GM23338 (cell line): ENCODE measurements at regions not wholly inside any gene's neighbourhood (a gene's known extent, or its start where the extent isn't known, plus 50 kb on each side); places are given as distances from the start of the nearest gene placed in this dataset.

Source experiments
- ATAC-seq: fragments of 200-7000 bp; cut with Tn5 transposase; 3 replicates; pipeline ENCODE4 v1.9.1; 2020
- DNase-seq: peaks from one replicate; pipeline ENCODE4 v3.0.0-alpha.2; 2015; ENCODE audit warnings: low spot score
- H2AFZ ChIP-seq: fragments of 200-600 bp; sonication (generic); 2 replicates; pipeline ENCODE4 v1.8.0; 2016; ENCODE audit warnings: antibody characterized with exemption, mild to moderate bottlenecking, moderate library complexity
- H3F3A ChIP-seq: fragments of 200-600 bp; sonication (generic); replicated peaks from 2 replicates; pipeline ENCODE4 v1.8.0; 2017; ENCODE audit warnings: antibody characterized with exemption, mixed run types, low read depth
- H3K27ac ChIP-seq: fragments of 200-600 bp; sonication (generic); 2 replicates; pipeline ENCODE4 v1.6.1; 2016; ENCODE audit warnings: low read depth
- H3K27me3 ChIP-seq: fragments of 200-600 bp; sonication (generic); 2 replicates; pipeline ENCODE4 v1.8.0; 2016; ENCODE audit warnings: mild to moderate bottlenecking, mixed run types, moderate library complexity; ENCODE audit not compliant: insufficient read depth
- H3K36me3 ChIP-seq: fragments of 200-600 bp; sonication (generic); 2 replicates; pipeline ENCODE4 v1.8.0; 2016; ENCODE audit warnings: mild to moderate bottlenecking; ENCODE audit not compliant: insufficient read depth
- H3K4me1 ChIP-seq: fragments of 200-600 bp; sonication (generic); 2 replicates; pipeline ENCODE4 v1.8.0; 2016; ENCODE audit warnings: mild to moderate bottlenecking, moderate library complexity; ENCODE audit not compliant: insufficient read depth
- H3K4me2 ChIP-seq: fragments of 200-600 bp; sonication (generic); 2 replicates; pipeline ENCODE4 v1.7.1; 2017; ENCODE audit warnings: mixed run types
- H3K4me3 ChIP-seq: fragments of 200-600 bp; sonication (generic); 2 replicates; pipeline ENCODE4 v1.6.1; 2016; ENCODE audit warnings: mixed run types
- H3K79me2 ChIP-seq: fragments of 200-600 bp; sonication (generic); replicated peaks from 2 replicates; pipeline ENCODE4 v1.8.0; 2017; ENCODE audit warnings: mild to moderate bottlenecking; ENCODE audit not compliant: insufficient read depth
- H3K9me2 ChIP-seq: fragments of 200-600 bp; sonication (generic); 2 replicates; pipeline ENCODE4 v1.8.0; 2017; ENCODE audit not compliant: insufficient read depth
- H4K20me1 ChIP-seq: fragments of 200-600 bp; sonication (generic); replicated peaks from 2 replicates; pipeline ENCODE4 v1.8.0; 2017; ENCODE audit warnings: mild to moderate bottlenecking; ENCODE audit not compliant: insufficient read depth
- H3K27ac Mint-ChIP-seq: 2 replicates; pipeline ENCODE4 v1.8.0; 2020; ENCODE audit warnings: inconsistent platforms, mild to moderate bottlenecking, moderate library complexity, mixed read lengths
- H3K27me3 Mint-ChIP-seq: 3 replicates; pipeline ENCODE4 v1.8.0; 2022; ENCODE audit warnings: low read depth, mild to moderate bottlenecking, moderate library complexity, mixed read lengths, inconsistent platforms; ENCODE audit not compliant: insufficient read depth, poor library complexity
- H3K36me3 Mint-ChIP-seq: 3 replicates; pipeline ENCODE4 v1.8.0; 2021; ENCODE audit warnings: low read depth, mild to moderate bottlenecking, inconsistent platforms, moderate library complexity, mixed read lengths
- H3K4me1 Mint-ChIP-seq: 3 replicates; pipeline ENCODE4 v1.8.0; 2020; ENCODE audit warnings: mild to moderate bottlenecking, inconsistent platforms, mixed read lengths
- H3K4me3 Mint-ChIP-seq: 3 replicates; pipeline ENCODE4 v1.8.0; 2021; ENCODE audit warnings: moderate library complexity, mild to moderate bottlenecking, inconsistent platforms, mixed read lengths
- H3K9me3 Mint-ChIP-seq: 3 replicates; pipeline ENCODE4 v1.8.0; 2020; ENCODE audit warnings: moderate library complexity, mild to moderate bottlenecking, inconsistent platforms, mixed read lengths
- CREB1 ChIP-seq: fragments of 250-450 bp; sonication (Bioruptor Pico); IDR thresholded peaks from 2 replicates; pipeline ENCODE4 v1.5.0; 2020; ENCODE audit warnings: low read depth, mild to moderate bottlenecking, moderate library complexity
- CTCF ChIP-seq, 2 experiments: fragments of 200-600 bp in 1 of 2; sonication (generic) in 1 of 2; conservative IDR thresholded peaks; 2 replicates each; pipeline versions ENCODE4 v1.5.1 to v1.6.1; 2016 to 2017; ENCODE audit warnings: antibody characterized with exemption in 2 of 2, low read depth in 2 of 2, mild to moderate bottlenecking in 2 of 2, moderate library complexity in 1 of 2
- ETS1 ChIP-seq: IDR thresholded peaks from 2 replicates; pipeline ENCODE4 v1.6.1; 2016; ENCODE audit warnings: antibody characterized with exemption
- EZH2 ChIP-seq: fragments of 200-600 bp; sonication (generic); IDR thresholded peaks from one replicate; pipeline ENCODE4 v1.8.0; 2017; ENCODE audit warnings: antibody characterized with exemption, mild to moderate bottlenecking, low read depth; ENCODE audit not compliant: unreplicated experiment
- EZH2phosphoT487 ChIP-seq: fragments of 200-600 bp; sonication (generic); IDR thresholded peaks from one replicate; pipeline ENCODE4 v1.8.1; 2018; ENCODE audit warnings: antibody characterized with exemption; ENCODE audit not compliant: unreplicated experiment
- JUNB ChIP-seq: IDR thresholded peaks from one replicate; pipeline ENCODE4 v1.6.1; 2016; ENCODE audit warnings: antibody characterized with exemption; ENCODE audit not compliant: unreplicated experiment
- NANOG ChIP-seq: IDR thresholded peaks from 2 replicates; pipeline ENCODE4 v1.6.1; 2016; ENCODE audit warnings: antibody characterized with exemption, borderline replicate concordance
- POLR2AphosphoS5 ChIP-seq: IDR thresholded peaks from 2 replicates; pipeline ENCODE4 v1.6.1; 2016; ENCODE audit warnings: antibody characterized with exemption, low read depth
- REST ChIP-seq: IDR thresholded peaks from one replicate; pipeline ENCODE4 v1.6.1; 2018; ENCODE audit warnings: antibody characterized with exemption; ENCODE audit not compliant: unreplicated experiment
- STAT1 ChIP-seq: IDR thresholded peaks from one replicate; pipeline ENCODE4 v1.6.1; 2016; ENCODE audit warnings: antibody characterized with exemption; ENCODE audit not compliant: unreplicated experiment
- ZNF114 ChIP-seq: fragments of 250-450 bp; sonication (Bioruptor Pico); IDR thresholded peaks from 2 replicates; pipeline ENCODE4 v1.5.0; 2020; ENCODE audit warnings: mild to moderate bottlenecking, moderate library complexity
- ZNF331 ChIP-seq: fragments of 250-450 bp; sonication (Bioruptor Pico); IDR thresholded peaks from 2 replicates; pipeline ENCODE4 v1.5.0; 2020; ENCODE audit warnings: low read depth, mild to moderate bottlenecking, moderate library complexity
- ZNF462 ChIP-seq: fragments of 250-450 bp; sonication (Bioruptor Pico); IDR thresholded peaks from 2 replicates; pipeline ENCODE4 v1.5.0; 2020; ENCODE audit warnings: mild to moderate bottlenecking, moderate library complexity

- H3K27ac ChIP-seq = no peak overlapping the region
- no peaks in the 10 kb centered on the region for H3K79me2 ChIP-seq
- H3K27me3 ChIP-seq = no peaks in the 10 kb centered on the region
- peak overlapping the region; percentile 56 for H2AFZ ChIP-seq
- no peak overlapping the region for H3K4me3 ChIP-seq
- H3K9me2 ChIP-seq = no peaks in the 10 kb centered on the region
- Mint-ChIP-seq H3K27me3 (peaks cover 4% of the 10 kb centered on the region), H3K27ac (no peak overlapping the region), H3K4me1 (peaks cover 14% of the 10 kb centered on the region), H3K36me3 (no peaks in the 10 kb centered on the region), H3K9me3 (no peaks in the 10 kb centered on the region), H3K4me3 (no peak overlapping the region)
- TF ChIP-seq CREB1 (CRISPR knock-in tag) = no peak
- no peak for TF ChIP-seq ZNF114 (CRISPR knock-in tag)
- TF ChIP-seq STAT1 = no peak
- no peak for TF ChIP-seq EZH2phosphoT487
- TF ChIP-seq CTCF (conservative IDR thresholded peaks at IDR 0.05; ENCODE audit: low read depth in 2 of 2) = no peak
- no peak for TF ChIP-seq ZNF462 (CRISPR knock-in tag)
- TF ChIP-seq ZNF331 = no peak
- no peak for TF ChIP-seq JUNB
- no peak for TF ChIP-seq NANOG
- TF ChIP-seq ETS1 = no peak
- no peak for TF ChIP-seq EZH2
- no peak for TF ChIP-seq POLR2AphosphoS5
- no peak for TF ChIP-seq REST
- ATAC-seq = no peak
- peaks cover 7% of the 10 kb centered on the region; the same call in 1 of the 2 replicates for H3K4me1 ChIP-seq
- no peaks in the 10 kb centered on the region for H3K36me3 ChIP-seq
- H3F3A ChIP-seq = no peaks in the 10 kb centered on the region
- no peak for DNase-seq
- H3K4me2 ChIP-seq = no peak overlapping the region
- H4K20me1 ChIP-seq = no peaks in the 10 kb centered on the region
Observed at GRCh38 chr4:181618038-181618618, 625.1 kb upstream of the TENM3 start.
